GM12878 (cell line): ENCODE measurements at regions not wholly inside any gene's neighbourhood (a gene's known extent, or its start where the extent isn't known, plus 50 kb on each side); places are given as distances from the start of the nearest gene placed in this dataset.

ENCODE experiments used
- ATAC-seq: fragments of 200-7000 bp; cut with Tn5 transposase; 3 replicates; pipeline ENCODE4 v1.9.1; 2020; ENCODE audit warnings: mild to moderate bottlenecking, moderate library complexity
- BruUV-seq: library from RNA; stranded (reverse); fragments of 400-500 nt; replicated peaks from 2 replicates; lab custom pipeline; 2021; lab: Mats Ljungman, UMichigan
- CTCF ChIA-PET: fragments of 300-600 bp; sonication (Branson Sonifier 250); formaldehyde crosslinking; extraction: SDS; loops from one replicate; lab custom pipeline; 2021; ENCODE audit warnings: inconsistent platforms; lab: Yijun Ruan, JAX
- POLR2A ChIA-PET: fragments of 350-600 bp; formaldehyde crosslinking; extraction: SDS; loops from one replicate; lab custom pipeline; 2021; ENCODE audit warnings: inconsistent platforms; lab: Charles Lee
- RAD21 ChIA-PET: fragments of 300-600 bp; sonication (Branson Sonifier 250); formaldehyde crosslinking; loops from one replicate; lab custom pipeline; 2023; ENCODE audit warnings: antibody characterized with exemption; ENCODE audit not compliant: unreplicated experiment; lab: Charles Lee
- SMC1A ChIA-PET: fragments of 300-600 bp; sonication (Branson Sonifier 250); formaldehyde crosslinking; loops from one replicate; lab custom pipeline; 2023; ENCODE audit not compliant: unreplicated experiment, uncharacterized antibody; lab: Charles Lee
- DNase-seq: peaks from one replicate; pipeline ENCODE4 v3.0.0-alpha.2; 2011; ENCODE audit warnings: low read depth, low spot score
- FAIRE-seq: peaks from 3 replicates; lab custom pipeline; 2011; peaks lifted over from hg19 to GRCh38; lab: Jason Lieb, UNC
- H2AFZ ChIP-seq: 2 replicates; pipeline ENCODE4 v1.6.0; 2011; ENCODE audit warnings: low read depth, low read length, control low read depth; ENCODE audit not compliant: control insufficient read depth
- H3K27ac ChIP-seq: 2 replicates; pipeline ENCODE4 v1.5.1; 2011; ENCODE audit warnings: control low read depth; ENCODE audit not compliant: control insufficient read depth, insufficient read depth
- H3K27me3 ChIP-seq, 2 experiments: replicated peaks in 1 of 2; 2 replicates each; pipeline versions ENCODE4 v1.6.0 to v1.6.1; 2011; ENCODE audit warnings: low read length in 1 of 2; ENCODE audit not compliant: control insufficient read depth in 2 of 2, insufficient read depth in 2 of 2
- H3K36me3 ChIP-seq, 2 experiments: 2 replicates each; pipeline ENCODE4 v1.5.1; 2011; ENCODE audit warnings: low read length in 1 of 2; ENCODE audit not compliant: control insufficient read depth in 2 of 2, insufficient read depth in 2 of 2
- H3K4me1 ChIP-seq: 2 replicates; pipeline ENCODE4 v1.6.1; 2011; ENCODE audit warnings: mild to moderate bottlenecking, low read length, moderate library complexity, mixed read lengths; ENCODE audit not compliant: control insufficient read depth, insufficient read depth
- H3K4me2 ChIP-seq: 2 replicates; pipeline ENCODE4 v1.6.0; 2011; ENCODE audit warnings: control low read depth; ENCODE audit not compliant: control insufficient read depth, insufficient read depth
- H3K4me3 ChIP-seq: fragments of 200-600 bp; sonication (generic); 2 replicates; pipeline ENCODE4 v1.5.1; 2016
- H3K79me2 ChIP-seq: 2 replicates; pipeline ENCODE4 v1.6.0; 2011; ENCODE audit warnings: low read length; ENCODE audit not compliant: control insufficient read depth, insufficient read depth
- H3K9ac ChIP-seq: 2 replicates; pipeline ENCODE4 v1.8.0; 2011; ENCODE audit warnings: low read length, control low read depth, mixed read lengths; ENCODE audit not compliant: control insufficient read depth, insufficient read depth
- H3K9me3 ChIP-seq: replicated peaks from 3 replicates; pipeline ENCODE4 v1.5.1; 2011; ENCODE audit warnings: mild to moderate bottlenecking, low read length; ENCODE audit not compliant: control insufficient read depth, insufficient read depth
- H4K20me1 ChIP-seq: 2 replicates; pipeline ENCODE4 v1.6.0; 2011; ENCODE audit not compliant: control insufficient read depth, insufficient read depth
- BCLAF1 ChIP-seq: fragments of 450-650 bp; IDR thresholded peaks from 2 replicates; pipeline ENCODE4 v1.6.1; 2017; ENCODE audit warnings: antibody characterized with exemption, mild to moderate bottlenecking, moderate library complexity
- CEBPB ChIP-seq, 2 experiments: fragments of 150-350 bp in 1 of 2; IDR thresholded peaks; 2 replicates each; pipeline ENCODE4 v1.6.1; 2012 to 2014; ENCODE audit warnings: low read depth in 2 of 2, low read length in 2 of 2, borderline replicate concordance in 1 of 2, inconsistent platforms in 1 of 2
- CHD1 ChIP-seq: IDR thresholded peaks from 2 replicates; pipeline ENCODE4 v1.6.1; 2012; ENCODE audit warnings: low read depth, low read length, improper control_type of control experiment
- E4F1 ChIP-seq: fragments of 450-650 bp; IDR thresholded peaks from 2 replicates; pipeline ENCODE4 v1.6.1; 2018; ENCODE audit warnings: borderline replicate concordance, mild to moderate bottlenecking; ENCODE audit not compliant: partially characterized antibody
- IKZF2 ChIP-seq, 2 experiments: fragments of 450-650 bp; IDR thresholded peaks; 2 replicates each; pipeline ENCODE4 v1.6.1; 2017; ENCODE audit warnings: mild to moderate bottlenecking in 2 of 2, moderate library complexity in 2 of 2
- IRF5 ChIP-seq: fragments of 450-650 bp; IDR thresholded peaks from 2 replicates; pipeline ENCODE4 v1.6.1; 2017; ENCODE audit warnings: borderline replicate concordance
- NR2C1 ChIP-seq: fragments of 450-650 bp; IDR thresholded peaks from 2 replicates; pipeline ENCODE4 v1.6.1; 2017; ENCODE audit warnings: antibody characterized with exemption, mild to moderate bottlenecking, moderate library complexity
- PAX5 ChIP-seq: IDR thresholded peaks from 2 replicates; pipeline ENCODE4 v1.6.1; 2011; ENCODE audit warnings: low read depth, low read length, borderline replicate concordance
- SIX5 ChIP-seq: IDR thresholded peaks from 2 replicates; pipeline ENCODE4 v1.6.1; 2011; ENCODE audit warnings: mild to moderate bottlenecking, low read depth, low read length, moderate library complexity; ENCODE audit not compliant: severe bottlenecking
- SKIL ChIP-seq: fragments of 450-650 bp; IDR thresholded peaks from 2 replicates; pipeline ENCODE4 v1.6.1; 2017; ENCODE audit warnings: mild to moderate bottlenecking, low read depth, inconsistent platforms; ENCODE audit not compliant: poor library complexity, severe bottlenecking
- ZBTB4 ChIP-seq: fragments of 450-650 bp; formaldehyde crosslinking; IDR thresholded peaks from 2 replicates; pipeline ENCODE4 v1.4.0; 2022; ENCODE audit warnings: mild to moderate bottlenecking, moderate library complexity
- WGBS: methylation state at CpG from one replicate; pipeline ENCODE4 v1.1.6; 2016; ENCODE audit warnings: low lambda C conversion rate; ENCODE audit not compliant: insufficient replicate concordance, insufficient coverage; ENCODE audit errors: missing lambda C conversion rate; 5-methylcytosine and 5-hydroxymethylcytosine counted together
- in situ Hi-C: fragments of 300-500 bp; cut with MboI; formaldehyde crosslinking; loops from 9 replicates; pipeline ENCODE4 v1.14.3; 2018; ENCODE audit warnings: mixed read lengths
- intact Hi-C: fragments of 100-400 bp; cut with micrococcal nuclease; formaldehyde crosslinking; loops from one replicate; pipeline ENCODE4 v1.14.2; 2022; ENCODE audit not compliant: unreplicated experiment

- Histone ChIP-seq H3K36me3 (no peaks in the 10 kb centered on the region), H3K4me2 (no peak overlapping the region), H3K9me3 (no peaks in the 10 kb centered on the region), H3K4me1 (no peaks in the 10 kb centered on the region), H4K20me1 (no peaks in the 10 kb centered on the region), H3K4me3 (no peak overlapping the region), H2AFZ (no peak overlapping the region), H3K27ac (no peak overlapping the region), H3K79me2 (no peaks in the 10 kb centered on the region), H3K9ac (no peak overlapping the region), H3K27me3 (no peaks in the 10 kb centered on the region)
- in situ Hi-C loops (no loop called here), intact Hi-C loops (no loop called here)
- ChIA-PET RAD21 (no interaction called here), POLR2A (no interaction called here), SMC1A (interaction anchor here (0.7 kb wide), 1 partner anchor 1371 kb away, joined by 3 read pairs; no protein-coding TSS in a partner anchor), CTCF (no interaction called here)
- ATAC-seq (no peak), FAIRE-seq (no peak), DNase-seq (no peak)
- BruUV-seq = no TSS peak
- 28% methylated on average over 2 of the region's 2 CpGs for WGBS
- TF ChIP-seq PAX5 (no peak), IRF5 (no peak), SKIL (no peak), SIX5 (no peak), CEBPB (IDR thresholded peaks at IDR 0.05; ENCODE audit: borderline replicate concordance in 1 of 2, low read depth in 2 of 2, low read length in 2 of 2) (no peak), NR2C1 (no peak), BCLAF1 (no peak), CHD1 (no peak), E4F1 (no peak), IKZF2 (IDR thresholded peaks at IDR 0.05) (no peak), ZBTB4 (CRISPR knock-in tag) (no peak)
Observed at GRCh38 chr4:13267091-13267490, 217.0 kb downstream of the RAB28 start.
